HL-60 (cell line): ENCODE measurements at regions not wholly inside any gene's neighbourhood (a gene's known extent, or its start where the extent isn't known, plus 50 kb on each side); places are given as distances from the start of the nearest gene placed in this dataset.

Experiments
- DNase-seq, 2 experiments: peaks; one replicate each; pipeline ENCODE4 v3.0.0-alpha.2; 2010 to 2020; ENCODE audit warnings: low read depth in 1 of 2, low spot score in 1 of 2
- H3K27ac ChIP-seq: fragments of 250-450 bp; sonication (Bioruptor Pico); replicated peaks from 2 replicates; pipeline ENCODE4 v1.5.1; 2020; ENCODE audit warnings: mild to moderate bottlenecking, moderate library complexity
- H3K27me3 ChIP-seq: fragments of 250-450 bp; sonication (Bioruptor Pico); 2 replicates; pipeline ENCODE4 v1.5.1; 2021; ENCODE audit warnings: mild to moderate bottlenecking, moderate library complexity; ENCODE audit not compliant: insufficient read depth, poor library complexity, severe bottlenecking
- H3K4me3 ChIP-seq: replicated peaks from 2 replicates; pipeline ENCODE4 v1.5.1; 2011; ENCODE audit warnings: mild to moderate bottlenecking, control low read depth, low read length; ENCODE audit not compliant: insufficient read depth
- GABPA ChIP-seq: IDR thresholded peaks from 2 replicates; pipeline ENCODE4 v1.6.1; 2012; ENCODE audit warnings: low read depth
- POLR2AphosphoS5 ChIP-seq: IDR thresholded peaks from 2 replicates; pipeline ENCODE4 v1.6.1; 2012; ENCODE audit warnings: low read depth
- SPI1 ChIP-seq: IDR thresholded peaks from 2 replicates; pipeline ENCODE4 v1.6.1; 2012; ENCODE audit warnings: low read depth, mild to moderate bottlenecking, borderline replicate concordance
- TF ChIP-seq, protein P1 (sequence below): IDR thresholded peaks from 2 replicates; pipeline ENCODE4 v1.6.1; 2012; ENCODE audit warnings: low read depth; ENCODE audit not compliant: insufficient replicate concordance
- TF ChIP-seq, protein P2 (sequence below): IDR thresholded peaks from one replicate; pipeline ENCODE4 v1.5.1; 2011; ENCODE audit warnings: low read length, control low read depth, inconsistent platforms; ENCODE audit not compliant: insufficient read depth

DNA sequence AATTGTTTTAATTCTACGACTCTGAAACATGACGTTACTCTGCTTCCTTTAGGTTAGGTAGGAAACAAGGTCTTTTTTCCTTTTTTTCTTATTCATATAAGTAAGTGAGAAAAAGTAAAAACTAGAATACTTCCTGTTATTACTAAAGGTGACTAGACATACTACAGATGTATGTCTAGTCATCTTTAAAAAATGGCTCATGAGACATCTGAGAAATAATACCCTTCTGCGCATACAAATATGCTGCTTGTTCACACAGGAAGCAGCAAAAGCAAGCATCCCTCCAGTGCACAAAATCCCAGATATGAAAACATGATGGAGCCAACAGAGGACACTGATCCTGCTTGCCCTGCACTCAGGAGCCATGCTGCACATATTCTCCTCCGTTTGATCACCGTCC, 699.1 kb downstream of the EPM2A start:
- H3K27me3 ChIP-seq: no peaks in the 10 kb centered on the region
- no peak overlapping the region for H3K27ac ChIP-seq
- H3K4me3 ChIP-seq: no peak overlapping the region
- TF ChIP-seq POLR2AphosphoS5 (no peak), SPI1 (no peak), GABPA (no peak)
- TF ChIP-seq, protein P1, sequence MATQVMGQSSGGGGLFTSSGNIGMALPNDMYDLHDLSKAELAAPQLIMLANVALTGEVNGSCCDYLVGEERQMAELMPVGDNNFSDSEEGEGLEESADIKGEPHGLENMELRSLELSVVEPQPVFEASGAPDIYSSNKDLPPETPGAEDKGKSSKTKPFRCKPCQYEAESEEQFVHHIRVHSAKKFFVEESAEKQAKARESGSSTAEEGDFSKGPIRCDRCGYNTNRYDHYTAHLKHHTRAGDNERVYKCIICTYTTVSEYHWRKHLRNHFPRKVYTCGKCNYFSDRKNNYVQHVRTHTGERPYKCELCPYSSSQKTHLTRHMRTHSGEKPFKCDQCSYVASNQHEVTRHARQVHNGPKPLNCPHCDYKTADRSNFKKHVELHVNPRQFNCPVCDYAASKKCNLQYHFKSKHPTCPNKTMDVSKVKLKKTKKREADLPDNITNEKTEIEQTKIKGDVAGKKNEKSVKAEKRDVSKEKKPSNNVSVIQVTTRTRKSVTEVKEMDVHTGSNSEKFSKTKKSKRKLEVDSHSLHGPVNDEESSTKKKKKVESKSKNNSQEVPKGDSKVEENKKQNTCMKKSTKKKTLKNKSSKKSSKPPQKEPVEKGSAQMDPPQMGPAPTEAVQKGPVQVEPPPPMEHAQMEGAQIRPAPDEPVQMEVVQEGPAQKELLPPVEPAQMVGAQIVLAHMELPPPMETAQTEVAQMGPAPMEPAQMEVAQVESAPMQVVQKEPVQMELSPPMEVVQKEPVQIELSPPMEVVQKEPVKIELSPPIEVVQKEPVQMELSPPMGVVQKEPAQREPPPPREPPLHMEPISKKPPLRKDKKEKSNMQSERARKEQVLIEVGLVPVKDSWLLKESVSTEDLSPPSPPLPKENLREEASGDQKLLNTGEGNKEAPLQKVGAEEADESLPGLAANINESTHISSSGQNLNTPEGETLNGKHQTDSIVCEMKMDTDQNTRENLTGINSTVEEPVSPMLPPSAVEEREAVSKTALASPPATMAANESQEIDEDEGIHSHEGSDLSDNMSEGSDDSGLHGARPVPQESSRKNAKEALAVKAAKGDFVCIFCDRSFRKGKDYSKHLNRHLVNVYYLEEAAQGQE: no peak
- TF ChIP-seq, protein P2, sequence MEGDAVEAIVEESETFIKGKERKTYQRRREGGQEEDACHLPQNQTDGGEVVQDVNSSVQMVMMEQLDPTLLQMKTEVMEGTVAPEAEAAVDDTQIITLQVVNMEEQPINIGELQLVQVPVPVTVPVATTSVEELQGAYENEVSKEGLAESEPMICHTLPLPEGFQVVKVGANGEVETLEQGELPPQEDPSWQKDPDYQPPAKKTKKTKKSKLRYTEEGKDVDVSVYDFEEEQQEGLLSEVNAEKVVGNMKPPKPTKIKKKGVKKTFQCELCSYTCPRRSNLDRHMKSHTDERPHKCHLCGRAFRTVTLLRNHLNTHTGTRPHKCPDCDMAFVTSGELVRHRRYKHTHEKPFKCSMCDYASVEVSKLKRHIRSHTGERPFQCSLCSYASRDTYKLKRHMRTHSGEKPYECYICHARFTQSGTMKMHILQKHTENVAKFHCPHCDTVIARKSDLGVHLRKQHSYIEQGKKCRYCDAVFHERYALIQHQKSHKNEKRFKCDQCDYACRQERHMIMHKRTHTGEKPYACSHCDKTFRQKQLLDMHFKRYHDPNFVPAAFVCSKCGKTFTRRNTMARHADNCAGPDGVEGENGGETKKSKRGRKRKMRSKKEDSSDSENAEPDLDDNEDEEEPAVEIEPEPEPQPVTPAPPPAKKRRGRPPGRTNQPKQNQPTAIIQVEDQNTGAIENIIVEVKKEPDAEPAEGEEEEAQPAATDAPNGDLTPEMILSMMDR: no peak
- DNase-seq: no peak

DNA sequence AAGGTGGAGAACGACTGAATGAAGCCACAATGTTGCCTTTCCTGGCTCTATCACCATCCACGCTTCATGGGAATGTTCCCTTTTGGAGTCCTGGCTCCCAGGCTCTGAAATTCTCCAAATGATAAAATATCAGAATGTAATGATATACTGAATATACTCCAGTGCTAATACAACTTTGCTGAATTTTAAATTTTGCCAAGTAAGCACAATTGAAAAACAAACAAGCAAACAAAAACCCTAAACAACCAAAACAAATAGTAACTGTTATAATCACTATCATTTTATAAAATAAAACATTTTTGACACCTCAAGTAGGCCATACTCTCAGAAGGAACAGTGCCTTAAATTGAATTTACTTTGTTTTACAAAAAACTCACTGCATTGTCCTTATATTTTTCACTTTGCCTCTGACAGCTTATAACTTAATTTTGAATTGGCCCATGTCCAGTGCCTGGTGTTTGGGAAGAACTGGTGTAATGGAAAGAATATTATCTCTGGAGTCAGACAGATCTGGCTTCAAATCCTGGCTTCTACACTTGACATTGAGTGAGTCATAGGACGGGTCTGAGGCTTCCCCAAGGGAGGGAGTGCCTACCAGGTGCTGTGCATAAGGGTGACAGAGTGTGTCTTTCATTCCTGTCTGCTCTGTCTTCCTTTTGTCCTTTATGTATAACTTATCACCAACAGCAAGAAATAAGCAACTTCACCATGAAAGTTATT, 698.3 kb downstream of the EPM2A start:
- Histone ChIP-seq H3K27me3 (no peaks in the 10 kb centered on the region), H3K4me3 (no peak overlapping the region), H3K27ac (no peak overlapping the region)
- TF ChIP-seq POLR2AphosphoS5 (no peak), GABPA (no peak), SPI1 (no peak)
- TF ChIP-seq, protein P2: no peak
- TF ChIP-seq, protein P1: no peak
- no peak for DNase-seq

DNA sequence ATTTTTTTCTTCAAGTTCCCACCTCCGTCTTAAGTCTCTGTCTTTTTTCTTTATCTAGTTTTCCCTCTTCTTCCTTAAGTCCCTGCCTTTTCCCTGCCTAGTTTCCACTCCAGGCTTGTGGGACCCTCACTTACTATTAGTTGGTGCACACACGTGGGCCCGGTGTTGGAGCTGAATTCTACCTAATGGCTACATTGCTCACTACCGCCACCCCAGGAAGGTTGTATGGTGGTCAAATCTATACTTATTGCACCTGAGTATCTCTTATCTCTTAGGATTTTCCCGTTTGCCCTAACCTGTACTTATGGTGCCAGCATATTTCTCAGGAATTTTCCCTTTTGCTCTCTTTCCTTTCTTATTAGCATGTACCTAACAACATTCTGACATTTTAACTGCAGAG, 692.8 kb downstream of the EPM2A start:
- no peak for DNase-seq
- Histone ChIP-seq H3K4me3 (no peak overlapping the region), H3K27me3 (no peaks in the 10 kb centered on the region), H3K27ac (no peak overlapping the region)
- TF ChIP-seq, protein P2: no peak
- TF ChIP-seq POLR2AphosphoS5 (no peak), GABPA (no peak), SPI1 (no peak)
- TF ChIP-seq, protein P1: no peak
